Ureter (tissue), 1 donor: ENCODE measurements at regions not wholly inside any gene's neighbourhood (a gene's known extent, or its start where the extent isn't known, plus 50 kb on each side); places are given as distances from the start of the nearest gene placed in this dataset.

Source experiments
- DNase-seq: peaks from one replicate; pipeline ENCODE4 v3.0.0-alpha.2; 2020; ENCODE audit warnings: low spot score
- donor health status: DM: yes; HTN: yes; CAD: no.

GRCh38 chr1:87783315-87783714 is 454.6 kb downstream of the LMO4 start:
- DNase-seq: no peak

GRCh38 chr1:87785386-87785785 is 456.7 kb downstream of the LMO4 start:
- DNase-seq: no peak

- DNase-seq: no peak
These were observed 457.5 kb downstream of the LMO4 start for GRCh38 chr1:87786229-87786628.

- DNase-seq: no peak
These were observed 458.3 kb downstream of the LMO4 start for GRCh38 chr1:87786861-87787545.

- DNase-seq: no peak
These were observed 458.9 kb downstream of the LMO4 start for GRCh38 chr1:87787551-87787950.

- DNase-seq: no peak
These were observed 462.1 kb downstream of the LMO4 start for GRCh38 chr1:87790756-87791155.

- DNase-seq: no peak
These were observed 463.5 kb downstream of the LMO4 start for GRCh38 chr1:87791931-87792740.

GRCh38 chr1:87794788-87795614 is 466.3 kb downstream of the LMO4 start:
- DNase-seq: no peak

- no peak for DNase-seq
These were observed 467.1 kb downstream of the LMO4 start for GRCh38 chr1:87795615-87796337.

- DNase-seq: no peak
These were observed 467.8 kb downstream of the LMO4 start for GRCh38 chr1:87796471-87796901.

- no peak for DNase-seq
These were observed 470.8 kb downstream of the LMO4 start for GRCh38 chr1:87799451-87799850.

- DNase-seq: no peak
These were observed 471.3 kb downstream of the LMO4 start for GRCh38 chr1:87800006-87800405.

GRCh38 chr1:87803375-87803774 is 474.7 kb downstream of the LMO4 start:
- no peak for DNase-seq

GRCh38 chr1:87804128-87804527 is 475.4 kb downstream of the LMO4 start:
- no peak for DNase-seq

- DNase-seq: no peak
These were observed 477.1 kb downstream of the LMO4 start for GRCh38 chr1:87805666-87806378.

- no peak for DNase-seq
These were observed 477.9 kb downstream of the LMO4 start for GRCh38 chr1:87806379-87807094.

GRCh38 chr1:87810166-87810565 is 481.5 kb downstream of the LMO4 start:
- DNase-seq: no peak

- no peak for DNase-seq
These were observed 484.3 kb downstream of the LMO4 start for GRCh38 chr1:87812871-87813577.

- DNase-seq: no peak
These were observed 485.9 kb downstream of the LMO4 start for GRCh38 chr1:87814573-87814972.

- DNase-seq: no peak
These were observed 488.0 kb downstream of the LMO4 start for GRCh38 chr1:87816646-87817045.
